Neural progenitor cell (in vitro differentiated cells): ENCODE measurements at regions not wholly inside any gene's neighbourhood (a gene's known extent, or its start where the extent isn't known, plus 50 kb on each side); places are given as distances from the start of the nearest gene placed in this dataset.

ENCODE experiments used
- DNase-seq: peaks from one replicate; pipeline ENCODE4 v3.0.0-alpha.2; 2016; ENCODE audit warnings: low spot score
- H2AFZ ChIP-seq: fragments of 200-600 bp; sonication (generic); replicated peaks from 2 replicates; pipeline ENCODE4 v1.6.1; 2016; ENCODE audit warnings: antibody characterized with exemption
- H3F3A ChIP-seq: fragments of 200-600 bp; sonication (generic); 2 replicates; pipeline ENCODE4 v1.6.1; 2016; ENCODE audit warnings: antibody characterized with exemption, low read depth
- H3K27ac ChIP-seq: fragments of 200-600 bp; sonication (generic); 2 replicates; pipeline ENCODE4 v1.5.1; 2016; ENCODE audit warnings: mild to moderate bottlenecking
- H3K27me3 ChIP-seq: fragments of 200-600 bp; sonication (generic); 2 replicates; pipeline ENCODE4 v1.6.1; 2016; ENCODE audit warnings: mild to moderate bottlenecking, moderate library complexity
- H3K36me3 ChIP-seq: fragments of 200-600 bp; sonication (generic); 2 replicates; pipeline ENCODE4 v1.5.1; 2016
- H3K4me1 ChIP-seq: fragments of 200-600 bp; sonication (generic); 2 replicates; pipeline ENCODE4 v1.6.1; 2016; ENCODE audit warnings: mixed run types
- H3K4me2 ChIP-seq: fragments of 200-600 bp; sonication (generic); 2 replicates; pipeline ENCODE4 v1.6.1; 2016
- H3K4me3 ChIP-seq: fragments of 200-600 bp; sonication (generic); 2 replicates; pipeline ENCODE4 v1.5.1; 2016
- H3K79me2 ChIP-seq: fragments of 200-600 bp; sonication (generic); 2 replicates; pipeline ENCODE4 v1.6.1; 2016; ENCODE audit warnings: low read depth
- H3K9ac ChIP-seq: fragments of 200-600 bp; sonication (generic); 2 replicates; pipeline ENCODE4 v1.6.1; 2016
- H3K9me3 ChIP-seq: fragments of 200-600 bp; sonication (generic); 2 replicates; pipeline ENCODE4 v1.5.1; 2016; ENCODE audit warnings: low read depth
- H4K20me1 ChIP-seq: fragments of 200-600 bp; sonication (generic); 2 replicates; pipeline ENCODE4 v1.6.1; 2016; ENCODE audit warnings: low read depth
- H3K27ac Mint-ChIP-seq: 3 replicates; pipeline ENCODE4 v1.8.0; 2021; ENCODE audit warnings: mixed read lengths
- H3K27me3 Mint-ChIP-seq: 2 replicates; pipeline ENCODE4 v1.8.0; 2022; ENCODE audit warnings: low read depth, mild to moderate bottlenecking, inconsistent platforms, moderate library complexity, mixed read lengths; ENCODE audit not compliant: insufficient read depth
- H3K36me3 Mint-ChIP-seq: 3 replicates; pipeline ENCODE4 v1.8.0; 2021; ENCODE audit warnings: mixed read lengths
- H3K4me1 Mint-ChIP-seq: 3 replicates; pipeline ENCODE4 v1.8.0; 2021; ENCODE audit warnings: mixed read lengths
- H3K4me3 Mint-ChIP-seq: 3 replicates; pipeline ENCODE4 v1.8.0; 2021; ENCODE audit warnings: mild to moderate bottlenecking, moderate library complexity, mixed read lengths
- H3K9me3 Mint-ChIP-seq: 3 replicates; pipeline ENCODE4 v1.8.0; 2020; ENCODE audit warnings: mixed read lengths
- CTCF ChIP-seq: fragments of 200-600 bp; sonication (generic); IDR thresholded peaks from 2 replicates; pipeline ENCODE4 v1.5.1; 2017; ENCODE audit warnings: antibody characterized with exemption, mild to moderate bottlenecking
- EZH2 ChIP-seq: fragments of 200-600 bp; sonication (generic); IDR thresholded peaks from 2 replicates; pipeline ENCODE4 v1.6.1; 2017; ENCODE audit warnings: antibody characterized with exemption, mild to moderate bottlenecking, moderate library complexity
- EZH2phosphoT487 ChIP-seq: fragments of 200-600 bp; sonication (generic); IDR thresholded peaks from 2 replicates; pipeline ENCODE4 v1.6.1; 2017; ENCODE audit warnings: antibody characterized with exemption

GRCh38 chr2:180675170-180675569 lies 305.2 kb upstream of the UBE2E3 start:
- DNase-seq = no peak

DNA sequence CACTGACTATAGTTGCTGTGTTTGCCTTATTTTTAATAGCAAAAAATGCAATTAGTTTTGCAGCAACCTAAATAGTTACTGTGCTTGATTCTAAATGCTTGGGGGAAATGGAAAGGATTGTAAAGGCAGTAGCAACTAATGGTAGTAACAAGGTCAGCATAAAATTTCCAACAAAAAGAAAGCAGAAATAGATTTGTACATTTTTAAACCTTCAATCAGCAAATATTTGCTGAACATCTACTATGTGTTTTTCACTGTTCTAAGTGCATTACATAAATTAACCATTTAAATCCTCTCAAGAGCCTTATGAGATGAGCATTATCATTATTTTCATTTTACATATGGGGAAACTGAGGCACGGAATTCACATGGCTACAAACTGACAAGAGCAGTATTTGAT lies 308.0 kb upstream of the UBE2E3 start:
- Histone ChIP-seq H3K79me2 (no peaks in the 10 kb centered on the region), H3K4me1 (peaks cover 6% of the 10 kb centered on the region), H3K27ac (no peak overlapping the region), H3K9ac (no peak overlapping the region), H3F3A (no peaks in the 10 kb centered on the region), H2AFZ (no peak overlapping the region), H3K4me2 (no peak overlapping the region), H4K20me1 (no peaks in the 10 kb centered on the region), H3K27me3 (no peaks in the 10 kb centered on the region), H3K36me3 (no peaks in the 10 kb centered on the region), H3K4me3 (no peak overlapping the region), H3K9me3 (no peaks in the 10 kb centered on the region)
- Mint-ChIP-seq H3K27me3 (no peaks in the 10 kb centered on the region), H3K9me3 (no peaks in the 10 kb centered on the region), H3K36me3 (no peaks in the 10 kb centered on the region), H3K4me3 (no peak overlapping the region), H3K4me1 (no peaks in the 10 kb centered on the region), H3K27ac (no peak overlapping the region)
- DNase-seq = no peak
- TF ChIP-seq EZH2 (no peak), EZH2phosphoT487 (no peak), CTCF (no peak)

More at GRCh38 chr2:180675170-180675569, 305.2 kb upstream of the UBE2E3 start:
- no peaks in the 10 kb centered on the region for H3K36me3 ChIP-seq
- no peaks in the 10 kb centered on the region for H4K20me1 ChIP-seq
- Mint-ChIP-seq H3K4me3 (no peak overlapping the region), H3K27me3 (no peaks in the 10 kb centered on the region), H3K36me3 (no peaks in the 10 kb centered on the region), H3K4me1 (peaks cover 12% of the 10 kb centered on the region), H3K27ac (no peak overlapping the region), H3K9me3 (no peaks in the 10 kb centered on the region)
- H2AFZ ChIP-seq = no peak overlapping the region
- no peaks in the 10 kb centered on the region for H3K79me2 ChIP-seq
- no peaks in the 10 kb centered on the region for H3F3A ChIP-seq
- H3K9ac ChIP-seq = no peak overlapping the region
- no peak overlapping the region for H3K27ac ChIP-seq
- no peaks in the 10 kb centered on the region for H3K27me3 ChIP-seq
- H3K4me1 ChIP-seq = peaks cover 6% of the 10 kb centered on the region
- H3K4me3 ChIP-seq = no peak overlapping the region
- no peaks in the 10 kb centered on the region for H3K9me3 ChIP-seq
- H3K4me2 ChIP-seq = no peak overlapping the region
- TF ChIP-seq EZH2 = no peak
- no peak for TF ChIP-seq CTCF
- TF ChIP-seq EZH2phosphoT487 = no peak

DNA sequence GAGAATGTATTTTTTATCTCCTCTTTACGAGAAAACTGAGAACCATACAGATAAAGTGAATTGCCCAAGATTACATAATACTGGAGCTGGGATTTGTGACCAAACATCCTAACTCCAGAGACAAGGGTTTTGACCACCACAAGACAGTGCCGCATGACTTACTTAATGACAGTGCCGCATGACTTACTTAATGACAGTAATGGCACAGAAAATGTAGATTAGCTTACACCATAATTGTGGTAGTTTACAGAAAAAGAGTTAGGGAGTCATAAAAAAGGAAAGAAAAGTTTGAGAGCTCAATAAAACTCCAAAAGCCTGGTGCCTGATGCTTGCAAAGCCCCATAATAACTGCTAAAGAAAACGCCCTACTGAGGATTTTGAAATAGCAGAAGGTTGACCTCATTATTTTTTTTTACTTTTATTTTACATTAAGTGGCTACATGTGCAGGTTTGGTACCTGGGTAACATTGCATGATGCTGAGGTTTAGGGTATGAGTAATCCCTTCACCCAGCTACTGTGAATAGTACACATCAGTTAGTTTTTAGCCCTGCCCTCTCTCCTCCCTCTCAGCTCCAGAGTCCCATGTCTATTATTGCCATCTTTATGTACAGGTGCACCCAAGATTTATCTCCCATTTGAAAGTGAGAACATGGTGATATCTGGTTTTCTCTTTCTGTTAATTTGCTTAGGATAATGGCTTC lies 310.0 kb upstream of the UBE2E3 start:
- Histone ChIP-seq H3K4me3 (no peak overlapping the region), H2AFZ (no peak overlapping the region), H3F3A (no peaks in the 10 kb centered on the region), H3K79me2 (no peaks in the 10 kb centered on the region), H3K9ac (no peak overlapping the region), H3K27me3 (no peaks in the 10 kb centered on the region), H4K20me1 (no peaks in the 10 kb centered on the region), H3K36me3 (no peaks in the 10 kb centered on the region), H3K4me2 (no peak overlapping the region), H3K4me1 (peaks cover 6% of the 10 kb centered on the region), H3K9me3 (no peaks in the 10 kb centered on the region), H3K27ac (no peak overlapping the region)
- Mint-ChIP-seq H3K9me3 (no peaks in the 10 kb centered on the region), H3K27ac (no peak overlapping the region), H3K4me1 (no peaks in the 10 kb centered on the region), H3K27me3 (no peaks in the 10 kb centered on the region), H3K36me3 (no peaks in the 10 kb centered on the region), H3K4me3 (no peak overlapping the region)
- TF ChIP-seq CTCF (no peak), EZH2 (no peak), EZH2phosphoT487 (no peak)
- DNase-seq = no peak
